ENCODE measurements at regions not wholly inside any gene's neighbourhood (a gene's known extent, or its start where the extent isn't known, plus 50 kb on each side); places are given as distances from the start of the nearest gene placed in this dataset.

GRCh38 chr3:158909870-158910269 is 108.0 kb downstream of the MFSD1 start:
- TF ChIP-seq, protein P1, sequence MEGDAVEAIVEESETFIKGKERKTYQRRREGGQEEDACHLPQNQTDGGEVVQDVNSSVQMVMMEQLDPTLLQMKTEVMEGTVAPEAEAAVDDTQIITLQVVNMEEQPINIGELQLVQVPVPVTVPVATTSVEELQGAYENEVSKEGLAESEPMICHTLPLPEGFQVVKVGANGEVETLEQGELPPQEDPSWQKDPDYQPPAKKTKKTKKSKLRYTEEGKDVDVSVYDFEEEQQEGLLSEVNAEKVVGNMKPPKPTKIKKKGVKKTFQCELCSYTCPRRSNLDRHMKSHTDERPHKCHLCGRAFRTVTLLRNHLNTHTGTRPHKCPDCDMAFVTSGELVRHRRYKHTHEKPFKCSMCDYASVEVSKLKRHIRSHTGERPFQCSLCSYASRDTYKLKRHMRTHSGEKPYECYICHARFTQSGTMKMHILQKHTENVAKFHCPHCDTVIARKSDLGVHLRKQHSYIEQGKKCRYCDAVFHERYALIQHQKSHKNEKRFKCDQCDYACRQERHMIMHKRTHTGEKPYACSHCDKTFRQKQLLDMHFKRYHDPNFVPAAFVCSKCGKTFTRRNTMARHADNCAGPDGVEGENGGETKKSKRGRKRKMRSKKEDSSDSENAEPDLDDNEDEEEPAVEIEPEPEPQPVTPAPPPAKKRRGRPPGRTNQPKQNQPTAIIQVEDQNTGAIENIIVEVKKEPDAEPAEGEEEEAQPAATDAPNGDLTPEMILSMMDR (IDR thresholded peaks at IDR 0.05), result no peak
- TF ChIP-seq POLR2AphosphoS5 (IDR thresholded peaks at IDR 0.05) (no peak), POLR2A (IDR thresholded peaks at IDR 0.05) (no peak)
